GM21367 (cell line): ENCODE measurements at regions not wholly inside any gene's neighbourhood (a gene's known extent, or its start where the extent isn't known, plus 50 kb on each side); places are given as distances from the start of the nearest gene placed in this dataset.

Experiments
- ATAC-seq: cut with Tn5 transposase; IDR thresholded peaks from one replicate; pipeline ENCODE4 v1.9.1; 2021; ENCODE audit not compliant: unreplicated experiment

- no peak for ATAC-seq
Observed at GRCh38 chr4:13316354-13316753, 167.8 kb downstream of the RAB28 start.

GRCh38 chr4:13313856-13314255, 170.3 kb downstream of the RAB28 start:
- no peak for ATAC-seq

GRCh38 chr4:13312264-13312663, 171.9 kb downstream of the RAB28 start:
- ATAC-seq: no peak

- no peak for ATAC-seq
Observed at GRCh38 chr4:13309751-13310150, 174.4 kb downstream of the RAB28 start.

- ATAC-seq: no peak
Observed at GRCh38 chr4:13306356-13306755, 177.8 kb downstream of the RAB28 start.

- no peak for ATAC-seq
Observed at GRCh38 chr4:13302876-13303275, 181.3 kb downstream of the RAB28 start.

GRCh38 chr4:13299343-13299742, 184.8 kb downstream of the RAB28 start:
- ATAC-seq: no peak

GRCh38 chr4:13298655-13299054, 185.5 kb downstream of the RAB28 start:
- no peak for ATAC-seq

- no peak for ATAC-seq
Observed at GRCh38 chr4:13296986-13297385, 187.2 kb downstream of the RAB28 start.

- no peak for ATAC-seq
Observed at GRCh38 chr4:13294961-13295605, 189.1 kb downstream of the RAB28 start.

- ATAC-seq: no peak
Observed at GRCh38 chr4:13292372-13292771, 191.8 kb downstream of the RAB28 start.

GRCh38 chr4:13289391-13289790, 194.7 kb downstream of the RAB28 start:
- no peak for ATAC-seq

- no peak for ATAC-seq
Observed at GRCh38 chr4:13285336-13285735, 198.8 kb downstream of the RAB28 start.

GRCh38 chr4:13284932-13285331, 199.2 kb downstream of the RAB28 start:
- ATAC-seq: no peak

- ATAC-seq: no peak
Observed at GRCh38 chr4:13276357-13276756, 207.8 kb downstream of the RAB28 start.

GRCh38 chr4:13268703-13269102, 215.4 kb downstream of the RAB28 start:
- no peak for ATAC-seq

- ATAC-seq: no peak
Observed at GRCh38 chr4:13268165-13268564, 216.0 kb downstream of the RAB28 start.

GRCh38 chr4:13267091-13267490, 217.0 kb downstream of the RAB28 start:
- ATAC-seq: no peak

GRCh38 chr4:13266687-13267086, 217.5 kb downstream of the RAB28 start:
- no peak for ATAC-seq

GRCh38 chr4:13263967-13264525, 220.1 kb downstream of the RAB28 start:
- no peak for ATAC-seq

- ATAC-seq: no peak
Observed at GRCh38 chr4:13262816-13263215, 221.3 kb downstream of the RAB28 start.

GRCh38 chr4:13261486-13262257, 222.5 kb downstream of the RAB28 start:
- no peak for ATAC-seq
